Liver (tissue), 8 donors: ENCODE measurements at regions not wholly inside any gene's neighbourhood (a gene's known extent, or its start where the extent isn't known, plus 50 kb on each side); places are given as distances from the start of the nearest gene placed in this dataset.

Source experiments
- DNase-seq: peaks from one replicate; pipeline ENCODE4 v3.0.0-alpha.2; 2017; ENCODE audit warnings: low spot score
- H3K27ac ChIP-seq, 2 donors: one replicate each; pipeline ENCODE4 v1.7.0; 2013; ENCODE audit warnings: inconsistent platforms in 2 of 2, low read length in 2 of 2, control low read depth in 1 of 2, low read depth in 1 of 2, mild to moderate bottlenecking in 1 of 2
- H3K27me3 ChIP-seq, 4 donors: one replicate each; pipeline versions ENCODE4 v1.6.1 to v1.7.0; 2013; ENCODE audit warnings: low read length in 3 of 4, inconsistent platforms in 1 of 4, mild to moderate bottlenecking in 1 of 4, moderate library complexity in 1 of 4; ENCODE audit not compliant: control insufficient read depth in 4 of 4, insufficient read depth in 4 of 4
- H3K36me3 ChIP-seq, 4 donors: one replicate each; pipeline versions ENCODE4 v1.6.1 to v1.7.0; 2013; ENCODE audit warnings: low read length in 3 of 4, mild to moderate bottlenecking in 3 of 4, low read depth in 1 of 4, moderate library complexity in 1 of 4; ENCODE audit not compliant: control insufficient read depth in 4 of 4, insufficient read depth in 3 of 4
- H3K4me1 ChIP-seq, 4 donors: one replicate each; pipeline versions ENCODE4 v1.6.1 to v1.7.0; 2013; ENCODE audit warnings: low read length in 3 of 4, mild to moderate bottlenecking in 3 of 4, moderate library complexity in 1 of 4; ENCODE audit not compliant: control insufficient read depth in 4 of 4, insufficient read depth in 4 of 4
- H3K4me3 ChIP-seq, 3 donors: one replicate each; pipeline versions ENCODE4 v1.6.1 to v1.7.0; 2013; ENCODE audit warnings: low read length in 3 of 3, control low read depth in 1 of 3, low read depth in 1 of 3, mild to moderate bottlenecking in 1 of 3
- H3K9ac ChIP-seq, 2 donors: one replicate each; pipeline ENCODE4 v1.7.0; 2013; ENCODE audit warnings: low read length in 2 of 2, mild to moderate bottlenecking in 2 of 2, moderate library complexity in 2 of 2, control low read depth in 1 of 2, low read depth in 1 of 2
- H3K9me3 ChIP-seq, 4 donors: one replicate each; pipeline versions ENCODE4 v1.6.1 to v1.7.0; 2013; ENCODE audit warnings: low read length in 3 of 4; ENCODE audit not compliant: control insufficient read depth in 4 of 4
- ATF3 ChIP-seq: IDR thresholded peaks from 2 replicates; pipeline ENCODE4 v1.6.1; 2016; ENCODE audit warnings: antibody characterized with exemption
- EGR1 ChIP-seq, 2 donors: IDR thresholded peaks; 2 replicates each; pipeline ENCODE4 v1.6.1; 2016 to 2018; ENCODE audit warnings: antibody characterized with exemption in 2 of 2, low read depth in 2 of 2
- FOXA1 ChIP-seq: IDR thresholded peaks from 2 replicates; pipeline ENCODE4 v1.6.1; 2016; ENCODE audit warnings: antibody characterized with exemption
- GABPA ChIP-seq, 2 donors: IDR thresholded peaks in 1 of 2; conservative IDR thresholded peaks in 1 of 2; 2 replicates each; pipeline ENCODE4 v1.6.1; 2016; ENCODE audit warnings: antibody characterized with exemption in 2 of 2, mild to moderate bottlenecking in 1 of 2, moderate library complexity in 1 of 2
- HNF4G ChIP-seq: IDR thresholded peaks from 2 replicates; pipeline ENCODE4 v1.6.1; 2016; ENCODE audit warnings: antibody characterized with exemption
- JUND ChIP-seq, 2 donors: IDR thresholded peaks; 2 replicates each; pipeline ENCODE4 v1.6.1; 2016; ENCODE audit warnings: antibody characterized with exemption in 2 of 2
- MAX ChIP-seq: IDR thresholded peaks from 2 replicates; pipeline ENCODE4 v1.6.1; 2016; ENCODE audit warnings: antibody characterized with exemption
- NR2F2 ChIP-seq: IDR thresholded peaks from 2 replicates; pipeline ENCODE4 v1.6.1; 2016; ENCODE audit warnings: antibody characterized with exemption
- RAD21 ChIP-seq, 2 donors: IDR thresholded peaks; 2 replicates each; pipeline ENCODE4 v1.6.1; 2016; ENCODE audit warnings: antibody characterized with exemption in 2 of 2, mild to moderate bottlenecking in 2 of 2
- REST ChIP-seq: IDR thresholded peaks from 2 replicates; pipeline ENCODE4 v1.6.1; 2016; ENCODE audit warnings: antibody characterized with exemption, mild to moderate bottlenecking
- RXRA ChIP-seq, 2 donors: IDR thresholded peaks; 2 replicates each; pipeline ENCODE4 v1.6.1; 2017 to 2018; ENCODE audit warnings: antibody characterized with exemption in 2 of 2, mild to moderate bottlenecking in 1 of 2
- TAF1 ChIP-seq: conservative IDR thresholded peaks from 2 replicates; pipeline ENCODE4 v1.6.1; 2016; ENCODE audit warnings: antibody characterized with exemption, mild to moderate bottlenecking
- WGBS: extraction: QIAGEN DNeasy Blood & Tissue Kit; methylation state at CpG from one replicate; pipeline ENCODE4 v1.1.7; 2013; 5-methylcytosine and 5-hydroxymethylcytosine counted together
- TF ChIP-seq, protein P1 (sequence below): fragments of 150-350 bp; IDR thresholded peaks from 2 replicates; pipeline ENCODE4 v1.5.1; 2017; ENCODE audit warnings: improper control_type of control experiment, low read depth, low read length; ENCODE audit not compliant: missing input control
- donor health status: healthy.
- donor health status: healthy.
- donor health status: healthy.
- donor health status: healthy.
- donor health status: healthy.

DNA sequence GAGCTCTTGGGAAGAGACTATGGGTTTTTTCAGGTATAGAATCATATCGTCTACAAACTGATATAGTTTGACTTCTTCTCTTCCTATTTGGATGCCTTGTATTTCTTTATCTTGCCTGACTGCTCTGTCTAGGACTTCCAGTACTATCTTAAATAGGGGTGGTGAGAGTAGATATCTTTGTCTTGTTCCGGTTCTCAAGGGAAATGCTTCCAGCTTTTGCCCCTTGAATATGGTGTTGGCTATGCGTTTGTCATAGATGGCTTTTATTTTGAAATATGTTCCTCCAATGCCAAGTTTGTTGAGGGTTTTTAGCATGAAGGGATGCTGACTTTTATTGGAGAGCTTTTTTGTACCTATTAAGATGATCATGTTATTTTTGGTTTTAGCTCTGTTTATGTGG is 170.3 kb downstream of the PTGER3 start:
- DNase-seq = no peak
- H3K27me3 ChIP-seq = no peaks in the 10 kb centered on the region
- no peak for TF ChIP-seq JUND (IDR thresholded peaks at IDR 0.05)
- TF ChIP-seq RAD21 (IDR thresholded peaks at IDR 0.05) = no peak
- TF ChIP-seq EGR1 (IDR thresholded peaks at IDR 0.05; ENCODE audit: low read depth in 2 of 2) = no peak
- no peak for TF ChIP-seq RXRA (IDR thresholded peaks at IDR 0.05)
- TF ChIP-seq REST = no peak
- no peak for TF ChIP-seq ATF3
- TF ChIP-seq MAX = no peak
- no peak for TF ChIP-seq FOXA1
- TF ChIP-seq NR2F2 = no peak
- TF ChIP-seq, protein P1, sequence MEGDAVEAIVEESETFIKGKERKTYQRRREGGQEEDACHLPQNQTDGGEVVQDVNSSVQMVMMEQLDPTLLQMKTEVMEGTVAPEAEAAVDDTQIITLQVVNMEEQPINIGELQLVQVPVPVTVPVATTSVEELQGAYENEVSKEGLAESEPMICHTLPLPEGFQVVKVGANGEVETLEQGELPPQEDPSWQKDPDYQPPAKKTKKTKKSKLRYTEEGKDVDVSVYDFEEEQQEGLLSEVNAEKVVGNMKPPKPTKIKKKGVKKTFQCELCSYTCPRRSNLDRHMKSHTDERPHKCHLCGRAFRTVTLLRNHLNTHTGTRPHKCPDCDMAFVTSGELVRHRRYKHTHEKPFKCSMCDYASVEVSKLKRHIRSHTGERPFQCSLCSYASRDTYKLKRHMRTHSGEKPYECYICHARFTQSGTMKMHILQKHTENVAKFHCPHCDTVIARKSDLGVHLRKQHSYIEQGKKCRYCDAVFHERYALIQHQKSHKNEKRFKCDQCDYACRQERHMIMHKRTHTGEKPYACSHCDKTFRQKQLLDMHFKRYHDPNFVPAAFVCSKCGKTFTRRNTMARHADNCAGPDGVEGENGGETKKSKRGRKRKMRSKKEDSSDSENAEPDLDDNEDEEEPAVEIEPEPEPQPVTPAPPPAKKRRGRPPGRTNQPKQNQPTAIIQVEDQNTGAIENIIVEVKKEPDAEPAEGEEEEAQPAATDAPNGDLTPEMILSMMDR = no peak
- TF ChIP-seq GABPA (IDR thresholded peaks at IDR 0.05 in 1 of 2, conservative IDR thresholded peaks at IDR 0.05 in 1 of 2) = no peak
- H3K9ac ChIP-seq = no peak overlapping the region
- no peak overlapping the region for H3K27ac ChIP-seq
- 74% methylated on average over 3 of the region's 3 CpGs for WGBS
- peaks cover 0 to 6% (median 0%) of the 10 kb centered on the region in 4 donors for H3K9me3 ChIP-seq
- no peak overlapping the region for H3K4me3 ChIP-seq
- no peaks in the 10 kb centered on the region for H3K4me1 ChIP-seq
- no peaks in the 10 kb centered on the region for H3K36me3 ChIP-seq

DNA sequence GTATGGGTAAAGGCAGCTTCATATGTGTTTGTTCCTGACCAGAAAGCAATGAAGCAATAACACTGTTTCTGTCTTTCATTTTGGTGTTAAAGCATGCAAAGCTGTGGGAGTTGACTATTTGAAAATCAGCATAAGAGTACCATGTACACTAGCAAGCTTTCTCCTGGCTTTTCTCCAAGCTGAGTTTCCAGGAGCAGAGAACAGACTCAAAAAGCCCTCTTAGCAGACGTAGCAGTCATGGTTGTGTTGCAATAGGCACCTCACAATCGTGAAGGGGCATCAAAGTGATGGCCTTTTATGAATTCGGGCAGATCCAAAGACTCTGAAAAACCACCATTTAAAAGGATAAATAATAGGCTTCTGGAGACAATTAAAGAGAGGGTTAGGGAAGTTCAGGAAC is 159.7 kb downstream of the PTGER3 start:
- peaks cover 0 to 4% (median 1%) of the 10 kb centered on the region in 4 donors for H3K27me3 ChIP-seq
- no peaks in the 10 kb centered on the region for H3K36me3 ChIP-seq
- H3K4me3 ChIP-seq = no peak overlapping the region
- no peaks in the 10 kb centered on the region for H3K9me3 ChIP-seq
- no peak for DNase-seq
- WGBS = 36% methylated on average over 3 of the region's 3 CpGs
- H3K4me1 ChIP-seq = no peaks in the 10 kb centered on the region
- no peak overlapping the region for H3K9ac ChIP-seq
- no peak overlapping the region for H3K27ac ChIP-seq
- TF ChIP-seq RAD21 (IDR thresholded peaks at IDR 0.05) = no peak
- no peak for TF ChIP-seq TAF1
- TF ChIP-seq REST = no peak
- TF ChIP-seq GABPA (IDR thresholded peaks at IDR 0.05 in 1 of 2, conservative IDR thresholded peaks at IDR 0.05 in 1 of 2) = no peak
- no peak for TF ChIP-seq HNF4G
- TF ChIP-seq NR2F2 = no peak
